NK-92 treated with Interleukin-12 subunit alpha and Interleukin-12 subunit beta, amount 100 ng/mL, for 24 hours (cell line): ENCODE measurements at regions not wholly inside any gene's neighbourhood (a gene's known extent, or its start where the extent isn't known, plus 50 kb on each side); places are given as distances from the start of the nearest gene placed in this dataset.
"Not testable (repeated sequence)": the region's sequence is repeated elsewhere in the genome, so short reads cannot be mapped to it uniquely, and the experiment has no call there.

Experiments used
- DNase-seq: peaks from one replicate; lab custom pipeline; 2025; lab: John Stamatoyannopoulos, UW

GRCh38 chr13:55977436-55977835, 1163.3 kb upstream of the PRR20A start:
- no peak for DNase-seq

GRCh38 chr13:55981381-55981780, 1159.3 kb upstream of the PRR20A start:
- no peak for DNase-seq

GRCh38 chr13:55984026-55984425, 1156.7 kb upstream of the PRR20A start:
- DNase-seq = not testable (repeated sequence)

GRCh38 chr13:55990631-55991030, 1150.1 kb upstream of the PRR20A start:
- no peak for DNase-seq

GRCh38 chr13:55991666-55992065, 1149.1 kb upstream of the PRR20A start:
- no peak for DNase-seq

- no peak for DNase-seq
Observed at GRCh38 chr13:55992145-55992544, 1148.6 kb upstream of the PRR20A start.

- DNase-seq = no peak
Observed at GRCh38 chr13:55999709-56000108, 1141.0 kb upstream of the PRR20A start.

- DNase-seq = no peak
Observed at GRCh38 chr13:56009418-56009817, 1131.3 kb upstream of the PRR20A start.

GRCh38 chr13:56012644-56013043, 1128.1 kb upstream of the PRR20A start:
- DNase-seq = no peak

- DNase-seq = no peak
Observed at GRCh38 chr13:56015919-56016318, 1124.8 kb upstream of the PRR20A start.

GRCh38 chr13:56019606-56020005, 1121.1 kb upstream of the PRR20A start:
- no peak for DNase-seq

GRCh38 chr13:56020425-56020824, 1120.3 kb upstream of the PRR20A start:
- DNase-seq = no peak

- DNase-seq = no peak
Observed at GRCh38 chr13:56039992-56040391, 1100.7 kb upstream of the PRR20A start.

- no peak for DNase-seq
Observed at GRCh38 chr13:56066321-56066720, 1074.4 kb upstream of the PRR20A start.

GRCh38 chr13:56102641-56103040, 1038.1 kb upstream of the PRR20A start:
- no peak for DNase-seq

GRCh38 chr13:56110751-56111150, 1030.0 kb upstream of the PRR20A start:
- no peak for DNase-seq

GRCh38 chr13:56134524-56134923, 1006.2 kb upstream of the PRR20A start:
- DNase-seq = no peak

- DNase-seq = no peak
Observed at GRCh38 chr13:56166864-56167263, 973.9 kb upstream of the PRR20A start.

GRCh38 chr13:56168581-56168980, 972.1 kb upstream of the PRR20A start:
- DNase-seq = no peak

GRCh38 chr13:56173346-56173745, 967.4 kb upstream of the PRR20A start:
- no peak for DNase-seq

GRCh38 chr13:56182598-56182997, 958.1 kb upstream of the PRR20A start:
- DNase-seq = no peak

- no peak for DNase-seq
Observed at GRCh38 chr13:56187331-56187730, 953.4 kb upstream of the PRR20A start.

- not testable (repeated sequence) for DNase-seq
Observed at GRCh38 chr13:56188582-56188981, 952.1 kb upstream of the PRR20A start.

- no peak for DNase-seq
Observed at GRCh38 chr13:56189439-56189838, 951.3 kb upstream of the PRR20A start.

GRCh38 chr13:56189978-56190377, 950.7 kb upstream of the PRR20A start:
- no peak for DNase-seq
